SU-DHL-6 (cell line): ENCODE measurements at regions not wholly inside any gene's neighbourhood (a gene's known extent, or its start where the extent isn't known, plus 50 kb on each side); places are given as distances from the start of the nearest gene placed in this dataset.
"Not testable (repeated sequence)": the region's sequence is repeated elsewhere in the genome, so short reads cannot be mapped to it uniquely, and the experiment has no call there.

Experiments used
- H2AFZ ChIP-seq: fragments of 200-600 bp; sonication (generic); 2 replicates; pipeline ENCODE4 v1.6.1; 2014; ENCODE audit warnings: low read depth, mild to moderate bottlenecking, moderate library complexity, mixed read lengths, antibody characterized with exemption, low read length; ENCODE audit not compliant: severe bottlenecking
- H3F3A ChIP-seq: fragments of 200-600 bp; shearing (Covaris generic); 2 replicates; pipeline ENCODE4 v1.6.0; 2016; ENCODE audit warnings: antibody characterized with exemption, mild to moderate bottlenecking; ENCODE audit not compliant: insufficient read depth
- H3K27ac ChIP-seq: fragments of 200-600 bp; sonication (generic); 2 replicates; pipeline ENCODE4 v1.5.1; 2016; ENCODE audit warnings: low read depth, mild to moderate bottlenecking, low read length, moderate library complexity, mixed read lengths
- H3K27me3 ChIP-seq: fragments of 200-600 bp; sonication (generic), shearing (Covaris generic); 2 replicates; pipeline ENCODE4 v1.6.0; 2014; ENCODE audit warnings: mild to moderate bottlenecking, low read length
- H3K36me3 ChIP-seq: fragments of 200-600 bp; sonication (generic); 2 replicates; pipeline ENCODE4 v1.6.1; 2014; ENCODE audit warnings: mild to moderate bottlenecking, low read length, mixed read lengths
- H3K4me2 ChIP-seq: fragments of 300-600, 200-600 bp; shearing (Covaris generic), sonication (generic); 2 replicates; pipeline ENCODE4 v1.6.0; 2014; ENCODE audit warnings: low read length, low read depth, mild to moderate bottlenecking; ENCODE audit not compliant: poor library complexity, severe bottlenecking
- H3K4me3 ChIP-seq: fragments of 200-600 bp; sonication (generic); 2 replicates; pipeline ENCODE4 v1.5.1; 2014; ENCODE audit warnings: antibody characterized with exemption, low read length, mild to moderate bottlenecking, mixed read lengths; ENCODE audit not compliant: insufficient read depth, poor library complexity, severe bottlenecking
- H3K79me2 ChIP-seq: fragments of 200-600 bp; sonication (generic); 2 replicates; pipeline ENCODE4 v1.6.1; 2014; ENCODE audit warnings: mild to moderate bottlenecking, low read length, moderate library complexity; ENCODE audit not compliant: insufficient read depth
- H3K9ac ChIP-seq: fragments of 200-600 bp; sonication (generic); 2 replicates; pipeline ENCODE4 v1.7.0; 2014; ENCODE audit warnings: mild to moderate bottlenecking, low read length
- H3K9me2 ChIP-seq: fragments of 200-600 bp; sonication (generic); replicated peaks from 2 replicates; pipeline ENCODE4 v1.6.1; 2014; ENCODE audit warnings: low read length; ENCODE audit not compliant: insufficient read depth
- H3K9me3 ChIP-seq: fragments of 200-600 bp; sonication (generic); 2 replicates; pipeline ENCODE4 v1.6.1; 2014; ENCODE audit warnings: low read length, mixed read lengths; ENCODE audit not compliant: insufficient read depth
- H4K20me1 ChIP-seq: fragments of 200-600 bp; sonication (generic); 2 replicates; pipeline ENCODE4 v1.6.1; 2014; ENCODE audit warnings: low read depth, mild to moderate bottlenecking, antibody characterized with exemption, low read length, moderate library complexity, mixed read lengths
- EZH2phosphoT487 ChIP-seq: fragments of 200-600 bp; sonication (generic), shearing (Covaris generic); conservative IDR thresholded peaks from 2 replicates; pipeline ENCODE4 v1.6.1; 2018; ENCODE audit warnings: mild to moderate bottlenecking, antibody characterized with exemption, low read length, moderate library complexity, mixed read lengths
- TF ChIP-seq, protein P1 (sequence below): fragments of 200-600 bp; sonication (generic); IDR thresholded peaks from one replicate; pipeline ENCODE4 v1.5.1; 2017; ENCODE audit warnings: antibody characterized with exemption, mild to moderate bottlenecking, low read length, moderate library complexity; ENCODE audit not compliant: insufficient read depth, poor library complexity, severe bottlenecking

DNA sequence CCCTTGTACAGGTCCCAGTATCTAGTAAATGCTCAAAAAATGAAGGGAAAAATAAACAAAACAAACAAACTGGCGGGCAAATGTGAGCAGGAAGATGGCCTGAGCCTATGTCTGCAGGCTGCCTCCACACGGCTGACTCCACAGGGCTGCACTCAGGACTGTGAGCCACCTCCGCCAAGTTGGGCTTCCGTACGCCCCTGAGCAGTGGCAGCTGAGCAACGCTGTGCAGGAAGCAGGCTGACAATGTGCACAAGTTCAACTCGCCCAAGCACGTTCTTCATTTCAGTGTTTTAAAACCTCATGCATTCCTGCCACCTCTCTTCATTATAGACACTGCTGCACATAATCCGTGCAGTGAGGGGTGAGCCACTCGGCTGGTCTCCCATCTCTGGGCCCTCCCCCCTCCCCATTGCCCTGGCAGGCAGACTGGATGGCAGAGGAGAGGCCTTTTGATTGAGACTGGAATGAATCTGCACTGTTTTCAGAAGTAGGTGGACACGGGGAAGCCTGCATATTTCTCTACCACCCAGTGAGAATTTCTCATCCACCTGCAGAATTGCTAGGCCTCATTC lies 915.3 kb downstream of the UQCRFS1 start:
- H3K4me3 ChIP-seq, result no peak overlapping the region
- H4K20me1 ChIP-seq, result no peaks in the 10 kb centered on the region
- no peaks in the 10 kb centered on the region for H3F3A ChIP-seq
- no peaks in the 10 kb centered on the region for H3K79me2 ChIP-seq
- no peaks in the 10 kb centered on the region for H3K36me3 ChIP-seq
- TF ChIP-seq EZH2phosphoT487, result no peak
- TF ChIP-seq, protein P1, sequence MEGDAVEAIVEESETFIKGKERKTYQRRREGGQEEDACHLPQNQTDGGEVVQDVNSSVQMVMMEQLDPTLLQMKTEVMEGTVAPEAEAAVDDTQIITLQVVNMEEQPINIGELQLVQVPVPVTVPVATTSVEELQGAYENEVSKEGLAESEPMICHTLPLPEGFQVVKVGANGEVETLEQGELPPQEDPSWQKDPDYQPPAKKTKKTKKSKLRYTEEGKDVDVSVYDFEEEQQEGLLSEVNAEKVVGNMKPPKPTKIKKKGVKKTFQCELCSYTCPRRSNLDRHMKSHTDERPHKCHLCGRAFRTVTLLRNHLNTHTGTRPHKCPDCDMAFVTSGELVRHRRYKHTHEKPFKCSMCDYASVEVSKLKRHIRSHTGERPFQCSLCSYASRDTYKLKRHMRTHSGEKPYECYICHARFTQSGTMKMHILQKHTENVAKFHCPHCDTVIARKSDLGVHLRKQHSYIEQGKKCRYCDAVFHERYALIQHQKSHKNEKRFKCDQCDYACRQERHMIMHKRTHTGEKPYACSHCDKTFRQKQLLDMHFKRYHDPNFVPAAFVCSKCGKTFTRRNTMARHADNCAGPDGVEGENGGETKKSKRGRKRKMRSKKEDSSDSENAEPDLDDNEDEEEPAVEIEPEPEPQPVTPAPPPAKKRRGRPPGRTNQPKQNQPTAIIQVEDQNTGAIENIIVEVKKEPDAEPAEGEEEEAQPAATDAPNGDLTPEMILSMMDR, result no peak
- no peak overlapping the region for H2AFZ ChIP-seq
- H3K9ac ChIP-seq, result no peak overlapping the region
- no peaks in the 10 kb centered on the region for H3K9me3 ChIP-seq
- no peaks in the 10 kb centered on the region for H3K9me2 ChIP-seq
- H3K4me2 ChIP-seq, result no peak overlapping the region
- H3K27ac ChIP-seq, result no peak overlapping the region
- no peaks in the 10 kb centered on the region for H3K27me3 ChIP-seq

DNA sequence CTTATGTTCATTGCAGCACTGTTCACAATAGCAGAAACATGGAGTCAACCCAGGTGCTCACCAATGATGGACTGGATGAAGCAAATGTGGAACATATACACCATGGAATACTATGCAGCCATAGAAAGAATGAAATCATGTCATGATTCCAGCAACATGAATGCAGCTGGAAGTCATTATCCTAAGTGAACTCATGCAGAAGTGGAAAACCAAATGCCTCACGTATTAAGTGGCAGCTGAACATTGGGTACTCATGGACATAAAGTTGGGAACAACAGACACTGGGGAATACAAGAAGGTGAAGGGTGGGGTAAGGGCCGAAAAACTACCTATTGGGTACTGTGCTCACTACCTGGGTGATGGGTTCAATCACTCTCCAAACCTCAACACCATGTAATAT lies 915.9 kb downstream of the UQCRFS1 start:
- H3K79me2 ChIP-seq, result no peaks in the 10 kb centered on the region
- no peaks in the 10 kb centered on the region for H3K9me3 ChIP-seq
- H2AFZ ChIP-seq, result no peak overlapping the region
- no peaks in the 10 kb centered on the region for H3K9me2 ChIP-seq
- H3K9ac ChIP-seq, result no peak overlapping the region
- no peak overlapping the region for H3K4me3 ChIP-seq
- TF ChIP-seq, protein P1, result no peak
- no peak for TF ChIP-seq EZH2phosphoT487
- H3K27ac ChIP-seq, result no peak overlapping the region
- H3K36me3 ChIP-seq, result no peaks in the 10 kb centered on the region
- H3K27me3 ChIP-seq, result no peaks in the 10 kb centered on the region
- no peak overlapping the region for H3K4me2 ChIP-seq
- no peaks in the 10 kb centered on the region for H4K20me1 ChIP-seq
- H3F3A ChIP-seq, result no peaks in the 10 kb centered on the region

DNA sequence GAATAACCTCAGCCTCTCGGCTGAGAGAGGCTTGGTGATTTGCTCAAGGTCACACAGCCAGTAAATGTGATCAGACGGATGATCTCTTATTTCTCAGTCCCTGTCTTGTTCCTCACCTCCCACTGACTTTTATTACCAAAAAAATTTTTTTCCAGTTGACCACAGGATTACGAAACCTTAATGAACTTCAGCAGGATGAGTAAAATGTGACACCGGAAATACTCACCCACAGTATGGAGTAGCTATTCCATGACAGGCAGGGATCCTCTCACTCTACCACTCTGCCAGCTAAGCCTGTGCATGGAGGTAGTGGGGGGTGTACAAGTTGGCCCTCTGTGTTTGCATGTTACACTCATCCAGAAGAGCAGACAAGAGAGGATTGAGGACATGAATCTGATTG lies 916.4 kb downstream of the UQCRFS1 start:
- Histone ChIP-seq H2AFZ (no peak overlapping the region), H3K4me2 (no peak overlapping the region)

DNA sequence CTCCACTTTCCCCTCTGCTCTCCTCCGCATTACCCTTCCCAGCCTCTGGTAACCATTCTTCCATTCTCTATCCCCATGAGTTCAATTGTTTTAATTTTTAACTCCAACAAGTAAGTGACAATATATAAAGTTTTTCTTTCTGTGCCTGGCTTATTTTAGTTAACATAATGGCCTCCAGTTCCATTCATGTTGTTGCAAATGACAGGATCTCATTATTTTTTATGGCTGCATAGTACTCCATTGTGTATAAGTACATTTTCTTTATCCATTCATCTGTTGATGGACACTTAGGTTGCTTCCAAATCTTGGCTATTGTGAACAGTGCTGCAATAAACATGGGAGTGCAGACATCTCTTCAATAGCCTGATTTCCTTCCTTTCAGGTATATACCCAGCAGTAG lies 918.0 kb downstream of the UQCRFS1 start:
- H3K27ac ChIP-seq, H3K36me3 ChIP-seq, H3K4me3 ChIP-seq, H3K9me3 ChIP-seq, H3K4me2 ChIP-seq, H3K27me3 ChIP-seq, H3F3A ChIP-seq, H3K9ac ChIP-seq, H3K79me2 ChIP-seq, H2AFZ ChIP-seq, H4K20me1 ChIP-seq, H3K9me2 ChIP-seq: not testable (repeated sequence)

More for the DNA sequence above, 916.4 kb downstream of the UQCRFS1 start:
- H3K9ac ChIP-seq, result no peak overlapping the region
- H3K4me3 ChIP-seq, result no peak overlapping the region
- no peaks in the 10 kb centered on the region for H3K9me2 ChIP-seq
- no peaks in the 10 kb centered on the region for H3K36me3 ChIP-seq
- TF ChIP-seq, protein P1, result no peak
- no peak for TF ChIP-seq EZH2phosphoT487
- H3F3A ChIP-seq, result no peaks in the 10 kb centered on the region
- no peaks in the 10 kb centered on the region for H4K20me1 ChIP-seq
- no peaks in the 10 kb centered on the region for H3K27me3 ChIP-seq
- no peaks in the 10 kb centered on the region for H3K79me2 ChIP-seq
- no peaks in the 10 kb centered on the region for H3K9me3 ChIP-seq
- H3K27ac ChIP-seq, result no peak overlapping the region
